Hematopoietic multipotent progenitor cell treated with erythropoietin and hydrocortisone succinate and interleukin-3 and kit ligand, for 4 days (in vitro differentiated cells): ENCODE measurements at regions not wholly inside any gene's neighbourhood (a gene's known extent, or its start where the extent isn't known, plus 50 kb on each side); places are given as distances from the start of the nearest gene placed in this dataset.

Experiments
- DNase-seq: peaks from one replicate; pipeline ENCODE4 v3.0.0-alpha.2; 2015

GRCh38 chr3:120544361-120544760 is 51.8 kb upstream of the NDUFB4 start:
- DNase-seq: no peak

DNA sequence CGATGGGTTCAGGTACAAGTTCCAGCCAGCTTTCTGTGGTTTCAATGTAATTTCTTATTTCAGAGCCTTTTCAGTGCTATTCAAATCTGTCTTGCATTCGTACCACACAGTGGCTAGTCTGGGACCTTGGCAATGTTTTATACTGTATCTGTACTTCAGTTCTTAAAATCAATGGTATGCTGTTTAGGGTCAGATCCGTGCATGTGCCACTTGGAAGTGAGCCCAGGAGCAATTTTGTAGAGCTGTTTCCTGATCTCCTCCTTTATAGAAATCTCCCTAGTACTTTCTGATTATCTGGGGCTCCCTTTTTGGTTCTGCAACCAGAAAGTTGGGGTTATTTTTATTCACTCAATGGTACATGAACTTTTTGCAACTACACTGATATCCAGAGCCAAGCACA is 59.5 kb upstream of the NDUFB4 start:
- no peak for DNase-seq

- no peak for DNase-seq
These were observed 63.2 kb upstream of the NDUFB4 start for GRCh38 chr3:120532969-120533368.

GRCh38 chr3:120528163-120528562 is 68.0 kb upstream of the NDUFB4 start:
- DNase-seq: no peak

DNA sequence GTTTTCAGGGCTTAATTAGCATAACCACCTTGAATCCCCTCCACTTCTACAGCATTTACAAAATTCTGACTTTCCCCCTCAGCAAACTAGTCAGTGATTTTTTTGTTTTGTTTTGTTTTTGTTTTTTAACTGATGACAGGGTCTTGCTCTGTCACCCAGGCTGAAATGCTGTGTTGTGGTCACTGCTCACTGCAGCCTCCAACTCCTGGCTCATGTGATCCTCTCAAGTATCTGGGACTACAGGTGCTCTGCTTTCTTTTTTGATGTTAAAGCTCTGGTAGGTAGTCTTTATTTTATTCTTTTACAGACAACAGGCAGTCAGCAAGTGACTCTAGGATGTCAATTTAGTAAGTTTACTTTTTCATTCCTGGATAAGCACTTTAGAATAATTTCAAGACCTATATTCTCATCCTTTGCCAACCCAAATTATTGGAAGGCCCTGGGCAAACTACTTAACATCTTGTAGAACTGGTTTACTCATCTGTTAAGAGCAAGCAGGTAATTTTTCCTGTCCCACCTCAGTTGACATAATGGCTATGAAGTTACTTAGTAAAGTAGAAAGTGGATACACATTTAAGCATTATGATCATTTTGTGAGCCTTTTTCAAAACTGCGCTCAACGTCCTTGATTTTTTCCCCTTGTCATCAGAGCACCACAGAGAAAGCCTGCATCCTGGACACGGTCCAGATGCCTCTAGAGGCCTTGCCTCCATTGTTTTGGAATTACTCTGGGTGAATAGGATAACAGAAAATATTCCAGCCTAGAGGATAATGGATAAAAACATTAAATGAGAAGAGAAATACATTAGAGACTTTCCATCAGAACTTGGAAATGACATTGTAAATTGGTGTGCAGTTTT is 69.9 kb upstream of the NDUFB4 start:
- DNase-seq: no peak

- DNase-seq: no peak
These were observed 71.8 kb upstream of the NDUFB4 start for GRCh38 chr3:120524171-120524923.

- DNase-seq: peak; percentile 22
These were observed 65.3 kb upstream of the FSTL1 start for GRCh38 chr3:120516136-120516535.

GRCh38 chr3:120512655-120513054 is 61.9 kb upstream of the FSTL1 start:
- no peak for DNase-seq

GRCh38 chr3:120506828-120507774 is 56.3 kb upstream of the FSTL1 start:
- peak; percentile 67 for DNase-seq

GRCh38 chr3:120506076-120506827 is 55.5 kb upstream of the FSTL1 start:
- DNase-seq: no peak

GRCh38 chr3:120503727-120504616 is 53.2 kb upstream of the FSTL1 start:
- DNase-seq: no peak

GRCh38 chr3:120502116-120502515 is 51.3 kb upstream of the FSTL1 start:
- DNase-seq: no peak
